ENCODE measurements at regions not wholly inside any gene's neighbourhood (a gene's known extent, or its start where the extent isn't known, plus 50 kb on each side); places are given as distances from the start of the nearest gene placed in this dataset.

- Histone ChIP-seq H3K79me1 (ENCODE audit: low read depth, low read length) (peaks cover 16% of the 10 kb centered on the region), H4K8ac (ENCODE audit: extremely low read depth, insufficient read depth, low read length) (no peak overlapping the region), H3K23me2 (ENCODE audit: low read depth, low read length) (no peaks in the 10 kb centered on the region), H2BK5ac (ENCODE audit: low read depth, low read length) (0 out of 2 replicates have a peak overlapping the region, but pooled peaks have one; percentile 13), H3K36me3 (ENCODE audit: control insufficient read depth in 2 of 4, insufficient read depth in 4 of 4, low read length in 3 of 4) (no peaks in the 10 kb centered on the region), H2BK20ac (ENCODE audit: low read length) (no peak overlapping the region), H2AK5ac (ENCODE audit: low read depth, low read length) (no peak overlapping the region), H2BK15ac (ENCODE audit: low read length) (no peak overlapping the region), H3K27ac (ENCODE audit: low read depth, low read length) (no peak overlapping the region), H3K4me2 (ENCODE audit: insufficient read depth in 1 of 2, low read depth in 2 of 2, low read length in 2 of 2) (no peak overlapping the region), H3K9me3 (ENCODE audit: insufficient read depth in 2 of 2, low read depth in 1 of 2, low read length in 1 of 2) (no peaks in the 10 kb centered on the region), H3K9ac (replicated peaks in 1 of 4; ENCODE audit: extremely low read depth in 1 of 4, low read depth in 3 of 4, low read length in 3 of 4) (no peak overlapping the region), H3K4me3 (ENCODE audit: extremely low read depth in 1 of 4, insufficient read depth in 2 of 4, low read depth in 3 of 4, low read length in 4 of 4) (no peak overlapping the region), H4K91ac (replicated peaks; ENCODE audit: insufficient read length, low read length) (no peak overlapping the region), H2BK12ac (ENCODE audit: low read depth, low read length) (no peak overlapping the region), H3K4me1 (replicated peaks in 1 of 4; ENCODE audit: control insufficient read depth in 3 of 4, insufficient read depth in 4 of 4, low read length in 3 of 4) (peaks cover 6 to 25% (median 11%) of the 10 kb centered on the region in 4 experiments), H3K18ac (ENCODE audit: extremely low read depth, low read length) (no peak overlapping the region), H2AFZ (ENCODE audit: low read length) (no peak overlapping the region), H3K14ac (ENCODE audit: insufficient read length) (no peak overlapping the region), H4K5ac (ENCODE audit: insufficient read length, low read depth, low read length) (no peak overlapping the region), H2BK120ac (replicated peaks; ENCODE audit: low read depth, low read length) (no peak overlapping the region), H3K79me2 (ENCODE audit: control insufficient read depth in 1 of 2, insufficient read depth in 2 of 2, low read length in 2 of 2) (peaks cover 3 to 55% of the 10 kb centered on the region in 2 experiments; a peak in 3 of 4 replicates), H3K23ac (ENCODE audit: insufficient read length) (no peak overlapping the region), H3K56ac (replicated peaks; ENCODE audit: insufficient read length, low read depth, low read length) (no peak overlapping the region), H3K4ac (replicated peaks; ENCODE audit: insufficient read length, low read depth, low read length) (no peak overlapping the region), H3K27me3 (replicated peaks in 1 of 4; ENCODE audit: control insufficient read depth in 3 of 4, extremely low read depth in 1 of 4, insufficient read depth in 3 of 4, low read length in 3 of 4) (no peaks in the 10 kb centered on the region), H4K20me1 (replicated peaks in 1 of 2; ENCODE audit: control insufficient read depth in 1 of 2, insufficient read depth in 2 of 2, low read length in 2 of 2) (peaks cover 7 to 22% of the 10 kb centered on the region in 2 experiments)
- 84% methylated on average over 13 of the region's 13 CpGs; no CpG with 5 or more reads in 1 of the 2 experiments for WGBS, 2 experiments (ENCODE audit: extremely low coverage in 1 of 2, insufficient coverage in 1 of 2, insufficient read length in 1 of 2, insufficient replicate concordance in 2 of 2, low coverage in 1 of 2, low lambda C conversion rate in 2 of 2, missing lambda C conversion rate in 1 of 2)
- CTCF ChIA-PET (ENCODE audit: partially characterized antibody) = interaction anchor here (0.8 to 39.2 kb wide), 4 partner anchors 10 to 64 kb away, joined by 3 to 512 read pairs (median 11); no protein-coding TSS in a partner anchor
- POLR2A ChIA-PET (ENCODE audit: partially characterized antibody) = no interaction called here
- DNase-seq (ENCODE audit: low read depth in 1 of 2, low spot score in 2 of 2) (no peak), FAIRE-seq (no peak)
- TF ChIP-seq RNF2 (IDR thresholded peaks at IDR 0.05; ENCODE audit: borderline replicate concordance, low read depth, low read length, missing control alignments, poor library complexity, severe bottlenecking) (no peak), HDAC6 (IDR thresholded peaks at IDR 0.05; ENCODE audit: low read depth, low read length) (no peak), EP300 (IDR thresholded peaks at IDR 0.05; ENCODE audit: borderline replicate concordance in 1 of 2, low read depth in 2 of 2, low read length in 2 of 2) (no peak), ZNF274 (IDR thresholded peaks at IDR 0.05; ENCODE audit: borderline replicate concordance, extremely low read depth, low read length) (no peak), USF2 (IDR thresholded peaks at IDR 0.05; ENCODE audit: low read length) (no peak), SIN3A (conservative IDR thresholded peaks at IDR 0.05 in 1 of 2, IDR thresholded peaks at IDR 0.05 in 1 of 2; ENCODE audit: low read depth in 1 of 2, low read length in 2 of 2) (no peak), KDM5A (IDR thresholded peaks at IDR 0.05; ENCODE audit: low read length) (no peak)
Observed at GRCh38 chr17:77410470-77410869, 269.7 kb downstream of the SEC14L1 start.
